IPS-20b (cell line): ENCODE measurements at regions not wholly inside any gene's neighbourhood (a gene's known extent, or its start where the extent isn't known, plus 50 kb on each side); places are given as distances from the start of the nearest gene placed in this dataset.

Experiments
- H3K27ac ChIP-seq: one replicate; pipeline ENCODE4 v1.5.1; 2013; ENCODE audit warnings: low read length
- H3K27me3 ChIP-seq: 2 replicates; pipeline ENCODE4 v1.6.1; 2013; ENCODE audit warnings: mild to moderate bottlenecking, low read length, inconsistent platforms; ENCODE audit not compliant: insufficient read depth
- H3K36me3 ChIP-seq: 2 replicates; pipeline ENCODE4 v1.6.1; 2013; ENCODE audit warnings: low read depth, mild to moderate bottlenecking, inconsistent platforms, low read length, moderate library complexity; ENCODE audit not compliant: insufficient read depth
- H3K4me1 ChIP-seq: 2 replicates; pipeline ENCODE4 v1.6.1; 2013; ENCODE audit warnings: mild to moderate bottlenecking, control low read depth, inconsistent platforms, low read length, moderate library complexity; ENCODE audit not compliant: insufficient read depth
- H3K4me3 ChIP-seq: 2 replicates; pipeline ENCODE4 v1.5.1; 2013; ENCODE audit warnings: mild to moderate bottlenecking, low read length, inconsistent platforms
- H3K9ac ChIP-seq: 2 replicates; pipeline ENCODE4 v1.6.1; 2013; ENCODE audit warnings: low read depth, mild to moderate bottlenecking, inconsistent platforms, low read length, moderate library complexity
- H3K9me3 ChIP-seq: 2 replicates; pipeline ENCODE4 v1.6.1; 2013; ENCODE audit warnings: mild to moderate bottlenecking, low read depth, low read length, inconsistent platforms; ENCODE audit not compliant: insufficient read depth

DNA sequence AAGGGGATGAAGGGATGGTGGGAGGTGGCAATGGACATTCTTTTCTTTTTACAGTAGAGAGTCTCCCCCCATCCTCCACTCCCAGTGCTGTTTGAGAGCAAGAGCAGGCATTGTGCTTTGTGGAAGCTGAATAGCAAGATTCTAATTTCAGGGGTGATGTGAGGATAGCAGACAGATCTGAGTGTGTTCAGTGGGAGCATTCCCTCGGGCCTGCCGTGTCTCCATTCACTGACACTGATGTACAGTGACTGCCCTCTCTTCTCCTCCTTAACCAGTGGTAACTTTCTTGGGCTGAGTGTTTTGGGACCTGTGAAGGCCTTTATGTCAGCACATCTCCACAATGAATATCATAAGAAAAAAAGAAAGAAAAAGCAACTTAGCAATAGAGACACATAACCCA, 396.6 kb upstream of the RPS6KA3 start:
- Histone ChIP-seq H3K4me3 (no peak overlapping the region), H3K9ac (no peak overlapping the region), H3K36me3 (no peaks in the 10 kb centered on the region), H3K4me1 (peaks cover 6% of the 10 kb centered on the region; the same call in 1 of the 2 replicates), H3K27me3 (no peaks in the 10 kb centered on the region), H3K27ac (no peak overlapping the region), H3K9me3 (no peaks in the 10 kb centered on the region)

DNA sequence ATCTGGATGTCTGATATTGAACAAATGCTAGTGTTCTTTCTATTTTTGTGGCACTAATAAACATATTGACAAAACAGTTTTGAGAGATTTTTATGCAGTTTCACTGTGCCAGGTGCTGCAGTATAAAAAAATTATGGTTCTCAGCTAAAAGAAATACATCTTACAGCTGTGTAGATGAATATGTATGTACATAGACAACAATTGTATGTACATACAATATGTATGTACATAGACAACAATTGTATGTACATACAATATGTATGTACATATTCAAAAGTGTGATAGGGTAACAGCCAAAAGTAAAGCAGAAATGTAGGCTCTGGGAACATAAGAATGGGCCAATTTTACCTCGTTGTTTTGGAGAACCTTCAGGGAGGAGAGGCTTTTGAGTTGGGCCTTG, 390.0 kb upstream of the RPS6KA3 start:
- H3K27ac ChIP-seq = no peak overlapping the region
- H3K36me3 ChIP-seq = no peaks in the 10 kb centered on the region
- no peak overlapping the region for H3K9ac ChIP-seq
- H3K27me3 ChIP-seq = no peaks in the 10 kb centered on the region
- no peaks in the 10 kb centered on the region for H3K4me1 ChIP-seq
- H3K9me3 ChIP-seq = no peaks in the 10 kb centered on the region
- H3K4me3 ChIP-seq = no peak overlapping the region

DNA sequence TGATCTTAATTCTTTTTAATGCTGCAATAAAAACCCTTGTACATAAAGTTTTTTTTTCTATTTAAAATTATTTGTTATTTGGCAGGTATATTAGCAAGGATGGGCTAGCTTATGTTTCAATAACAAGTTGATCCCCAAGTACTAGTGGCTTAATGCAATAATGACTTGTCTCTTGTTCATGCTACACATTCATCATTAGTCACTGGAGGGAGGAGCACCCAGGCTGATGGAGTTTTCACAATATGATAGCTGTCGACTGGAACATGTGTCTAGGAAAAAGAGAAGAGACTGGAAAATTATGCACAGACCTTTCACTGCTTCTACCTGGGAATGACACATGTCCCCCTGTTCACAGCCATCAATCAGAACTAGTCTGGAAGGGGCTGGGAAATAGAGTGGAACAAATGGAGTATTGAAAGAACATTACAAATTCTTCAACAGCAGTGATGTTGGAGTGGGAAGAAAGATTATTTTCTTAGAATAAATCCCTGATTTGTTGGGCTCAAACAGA, 387.9 kb upstream of the RPS6KA3 start:
- Histone ChIP-seq H3K9me3 (no peaks in the 10 kb centered on the region), H3K27me3 (no peaks in the 10 kb centered on the region), H3K36me3 (no peaks in the 10 kb centered on the region), H3K27ac (no peak overlapping the region), H3K4me1 (no peaks in the 10 kb centered on the region), H3K4me3 (no peak overlapping the region), H3K9ac (no peak overlapping the region)

DNA sequence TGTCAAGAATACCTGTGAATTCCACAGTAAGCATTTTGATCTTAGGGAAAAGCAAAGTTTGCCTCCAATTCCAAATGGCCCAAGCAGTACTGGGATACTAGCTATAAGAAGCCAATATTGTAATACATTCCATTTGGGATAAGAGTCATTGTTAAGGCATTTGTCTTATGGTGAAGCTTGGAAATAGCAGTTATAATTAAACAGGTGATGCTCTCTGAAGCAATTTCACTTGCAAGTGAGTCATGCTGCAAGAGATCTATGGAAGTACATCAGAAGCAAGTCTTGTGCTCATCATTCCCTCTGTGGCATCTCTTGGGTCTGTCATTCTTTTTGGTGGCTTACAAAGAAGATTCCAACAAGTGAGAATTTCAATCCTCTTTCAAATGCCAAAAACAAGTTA, 386.4 kb upstream of the RPS6KA3 start:
- Histone ChIP-seq H3K9ac (no peak overlapping the region), H3K4me1 (no peaks in the 10 kb centered on the region), H3K27me3 (no peaks in the 10 kb centered on the region), H3K36me3 (no peaks in the 10 kb centered on the region), H3K27ac (no peak overlapping the region), H3K9me3 (no peaks in the 10 kb centered on the region), H3K4me3 (no peak overlapping the region)

DNA sequence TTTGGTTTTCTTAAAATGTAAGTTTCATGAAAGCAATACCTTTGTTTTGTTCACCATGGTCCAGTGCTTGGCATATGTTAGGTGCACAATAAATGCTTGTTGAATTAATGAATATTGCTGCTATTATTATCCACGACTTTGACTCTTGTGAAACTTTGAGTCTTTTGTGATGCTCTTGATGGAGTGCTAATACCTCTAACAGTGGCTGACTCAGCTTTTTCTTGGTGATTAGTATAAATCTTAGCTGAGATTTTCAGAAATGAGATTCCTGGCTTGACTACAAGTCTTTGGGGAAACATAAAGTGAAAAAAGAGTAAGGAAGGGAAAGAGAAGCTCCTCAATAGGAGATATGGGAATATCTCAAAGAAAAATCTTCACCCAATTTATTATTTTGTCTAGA, 375.2 kb upstream of the RPS6KA3 start:
- Histone ChIP-seq H3K4me1 (no peaks in the 10 kb centered on the region), H3K9ac (no peak overlapping the region), H3K4me3 (no peak overlapping the region), H3K27ac (no peak overlapping the region), H3K9me3 (no peaks in the 10 kb centered on the region), H3K36me3 (no peaks in the 10 kb centered on the region), H3K27me3 (no peaks in the 10 kb centered on the region)

DNA sequence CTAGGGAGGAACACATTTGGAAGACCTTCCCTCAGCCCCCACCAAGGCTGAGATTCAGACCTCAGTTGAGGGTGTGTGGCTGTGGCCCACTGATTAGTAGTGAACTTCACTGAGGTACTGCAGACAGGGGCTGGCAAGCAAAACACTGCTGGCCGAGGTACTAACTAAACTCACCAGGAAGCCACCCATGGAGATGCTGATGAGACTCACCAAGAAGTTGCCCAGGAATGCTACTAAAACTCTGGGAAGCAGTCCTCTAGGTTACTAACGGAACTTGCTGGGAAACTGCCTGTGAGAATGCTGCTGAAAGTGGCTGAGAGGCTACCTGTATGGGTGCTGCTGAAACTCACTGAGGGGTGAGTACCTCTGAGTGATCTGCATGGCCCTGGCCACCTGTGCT, 372.4 kb upstream of the RPS6KA3 start:
- H3K36me3 ChIP-seq = no peaks in the 10 kb centered on the region
- H3K9me3 ChIP-seq = no peaks in the 10 kb centered on the region
- no peak overlapping the region for H3K4me3 ChIP-seq
- no peaks in the 10 kb centered on the region for H3K4me1 ChIP-seq
- no peak overlapping the region for H3K27ac ChIP-seq
- H3K27me3 ChIP-seq = no peaks in the 10 kb centered on the region
- H3K9ac ChIP-seq = no peak overlapping the region

DNA sequence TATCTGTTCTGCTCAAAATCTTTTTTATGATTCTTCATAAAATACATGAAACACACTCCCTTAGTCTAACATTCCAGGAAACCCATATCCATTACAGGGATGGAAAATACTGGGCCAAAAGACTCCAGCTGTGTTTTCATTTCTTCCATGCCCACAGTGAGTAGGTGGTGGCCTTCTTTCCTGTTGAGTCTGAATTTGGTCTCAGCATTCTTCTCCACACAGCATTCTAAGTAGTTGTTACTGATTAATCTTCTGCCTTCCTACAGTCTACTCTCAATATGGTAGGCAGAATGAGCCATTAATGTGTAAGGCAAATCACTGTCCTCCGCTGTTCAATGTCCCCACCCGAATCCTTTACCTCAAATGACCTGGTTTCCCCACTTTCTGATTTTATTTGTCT, 370.6 kb upstream of the RPS6KA3 start:
- H3K36me3 ChIP-seq = no peaks in the 10 kb centered on the region
- H3K27ac ChIP-seq = no peak overlapping the region
- no peaks in the 10 kb centered on the region for H3K9me3 ChIP-seq
- H3K4me1 ChIP-seq = no peaks in the 10 kb centered on the region
- H3K27me3 ChIP-seq = no peaks in the 10 kb centered on the region
- H3K4me3 ChIP-seq = no peak overlapping the region
- H3K9ac ChIP-seq = no peak overlapping the region

DNA sequence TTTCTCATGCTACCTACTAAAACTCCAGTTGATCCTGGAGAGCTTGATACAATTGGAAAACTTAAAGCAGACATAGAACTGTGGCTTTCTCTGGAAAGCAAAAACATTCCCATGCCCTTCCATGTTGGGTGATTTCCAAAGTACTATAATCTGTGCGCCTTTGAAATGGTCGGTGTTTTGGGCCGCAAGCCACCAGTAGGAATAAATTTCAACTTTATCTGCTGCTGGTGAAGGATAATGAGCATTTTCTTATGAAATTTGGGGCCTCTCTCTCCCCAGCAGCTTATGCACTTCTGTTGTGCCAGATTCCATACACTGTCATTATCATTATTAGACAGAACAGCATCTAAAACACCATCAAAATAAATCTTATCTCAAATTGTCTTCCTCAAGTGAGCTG, 366.7 kb upstream of the RPS6KA3 start:
- H3K9ac ChIP-seq = no peak overlapping the region
- no peak overlapping the region for H3K27ac ChIP-seq
- no peaks in the 10 kb centered on the region for H3K27me3 ChIP-seq
- no peaks in the 10 kb centered on the region for H3K4me1 ChIP-seq
- H3K9me3 ChIP-seq = no peaks in the 10 kb centered on the region
- no peaks in the 10 kb centered on the region for H3K36me3 ChIP-seq
- H3K4me3 ChIP-seq = no peak overlapping the region

DNA sequence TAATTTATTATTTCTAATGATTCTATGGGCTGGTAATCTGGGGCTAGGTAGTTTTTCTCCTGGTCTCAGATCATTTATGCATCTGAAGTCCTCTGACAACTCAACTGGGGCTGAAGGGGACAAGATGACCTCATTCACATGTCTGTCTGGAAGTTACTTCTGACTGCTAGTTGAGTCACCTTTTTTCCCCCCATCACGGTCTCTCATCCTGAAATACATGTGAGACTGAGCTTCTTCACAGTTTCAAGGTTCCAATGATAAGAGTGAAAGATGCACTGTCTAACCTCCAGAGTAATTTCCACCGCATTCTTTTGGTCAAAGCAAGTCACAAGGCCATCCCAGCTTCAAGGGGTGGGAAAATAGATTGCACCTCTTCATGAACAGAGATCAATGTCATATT, 356.7 kb upstream of the RPS6KA3 start:
- H3K9me3 ChIP-seq = no peaks in the 10 kb centered on the region

DNA sequence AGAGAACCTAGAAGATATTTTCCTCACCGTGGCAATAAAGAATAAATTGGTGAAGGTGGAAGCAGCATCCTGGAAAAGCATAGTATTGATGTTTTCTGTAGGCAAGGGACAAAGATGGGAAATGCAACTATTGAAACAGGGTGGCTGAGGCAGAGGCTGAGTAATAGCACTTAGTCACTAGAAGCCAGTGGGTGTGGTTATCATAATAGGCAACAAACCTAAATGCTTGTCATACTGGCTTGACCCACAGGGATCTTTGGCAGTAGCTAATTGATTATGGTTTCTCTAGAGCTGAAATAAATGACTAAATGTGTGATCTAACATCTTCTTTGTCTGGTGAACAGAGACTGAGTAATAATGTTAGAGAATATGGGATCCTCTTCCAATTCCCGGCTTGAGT, 353.6 kb upstream of the RPS6KA3 start:
- H3K9me3 ChIP-seq = no peaks in the 10 kb centered on the region
- no peak overlapping the region for H3K9ac ChIP-seq
- no peaks in the 10 kb centered on the region for H3K4me1 ChIP-seq
- H3K36me3 ChIP-seq = no peaks in the 10 kb centered on the region
- H3K27me3 ChIP-seq = no peaks in the 10 kb centered on the region
- H3K4me3 ChIP-seq = no peak overlapping the region
- H3K27ac ChIP-seq = no peak overlapping the region

More for the DNA sequence above, 356.7 kb upstream of the RPS6KA3 start:
- H3K9ac ChIP-seq = no peak overlapping the region
- H3K27me3 ChIP-seq = no peaks in the 10 kb centered on the region
- H3K36me3 ChIP-seq = no peaks in the 10 kb centered on the region
- no peaks in the 10 kb centered on the region for H3K4me1 ChIP-seq
- no peak overlapping the region for H3K27ac ChIP-seq
- H3K4me3 ChIP-seq = no peak overlapping the region

DNA sequence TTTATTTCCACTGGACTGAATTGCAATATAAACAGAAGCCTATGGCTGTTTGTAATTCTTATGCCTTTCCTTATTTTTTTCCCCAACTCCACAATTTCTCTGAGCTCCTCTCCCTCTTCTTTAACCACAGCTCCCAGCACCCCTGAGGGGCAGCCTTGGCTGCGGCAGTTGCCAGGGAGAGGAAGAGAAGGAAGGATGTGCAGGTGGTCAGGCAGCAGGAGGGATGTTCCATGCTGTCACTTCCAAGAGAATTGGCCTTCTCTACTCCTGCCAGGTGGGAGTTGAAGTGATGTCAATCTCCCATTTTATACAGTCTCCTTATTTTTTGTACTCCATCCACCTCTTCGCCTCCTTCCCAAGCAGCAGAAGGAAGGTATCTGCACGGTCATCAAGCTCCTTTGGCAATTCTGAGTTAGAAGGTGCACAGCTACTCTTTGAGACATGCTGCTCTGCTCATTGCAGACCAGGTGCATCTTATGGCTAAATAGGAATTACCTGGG, 343.3 kb upstream of the RPS6KA3 start:
- Histone ChIP-seq H3K9me3 (no peaks in the 10 kb centered on the region), H3K4me3 (no peak overlapping the region), H3K9ac (no peak overlapping the region), H3K27me3 (no peaks in the 10 kb centered on the region), H3K36me3 (no peaks in the 10 kb centered on the region), H3K27ac (no peak overlapping the region), H3K4me1 (no peaks in the 10 kb centered on the region)

DNA sequence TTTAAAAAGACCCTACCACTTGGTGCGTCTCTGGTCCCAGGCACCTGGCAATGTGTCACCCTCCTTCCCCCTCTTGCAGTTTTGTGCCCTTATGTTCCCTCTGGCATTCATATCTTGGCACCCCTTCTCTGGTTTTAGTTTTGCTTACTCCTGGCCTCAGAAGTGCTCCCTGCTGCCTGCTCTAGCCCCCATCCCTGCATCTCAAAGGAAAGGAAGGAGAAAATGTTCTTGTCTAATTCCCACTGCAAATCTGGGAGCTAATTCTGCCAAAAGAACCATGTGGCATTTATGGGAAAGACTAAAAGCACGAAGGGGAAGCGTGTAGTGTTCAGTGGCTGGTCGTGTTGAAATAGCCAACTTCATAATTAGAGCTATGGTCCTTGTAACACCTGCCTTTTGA, 340.1 kb upstream of the RPS6KA3 start:
- Histone ChIP-seq H3K27me3 (no peaks in the 10 kb centered on the region), H3K4me1 (no peaks in the 10 kb centered on the region), H3K9ac (no peak overlapping the region), H3K36me3 (no peaks in the 10 kb centered on the region), H3K4me3 (no peak overlapping the region), H3K27ac (no peak overlapping the region), H3K9me3 (no peaks in the 10 kb centered on the region)
